ENCODE measurements at regions not wholly inside any gene's neighbourhood (a gene's known extent, or its start where the extent isn't known, plus 50 kb on each side); places are given as distances from the start of the nearest gene placed in this dataset.

DNA sequence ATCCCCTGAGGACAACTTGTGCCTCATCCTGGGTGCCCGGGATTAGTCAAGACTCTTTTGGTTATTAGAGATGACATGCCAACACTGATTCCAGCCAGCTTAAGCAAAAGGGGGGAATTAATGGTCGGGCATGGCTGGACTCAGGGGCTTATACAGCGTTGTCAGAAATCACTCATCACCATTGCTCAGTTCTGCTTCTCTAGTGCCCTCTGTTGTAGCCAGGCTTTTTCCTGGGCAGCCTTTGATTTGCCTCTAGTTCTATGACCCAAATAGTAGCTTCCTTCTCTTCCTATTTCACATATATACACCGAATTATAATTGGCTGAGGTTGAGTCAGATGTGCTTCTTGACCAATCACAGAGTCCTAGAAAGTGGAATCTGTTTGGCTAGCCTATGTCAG lies 192.0 kb upstream of the HABP2 start:
- TF ChIP-seq TAF1 (IDR thresholded peaks at IDR 0.05; ENCODE audit: borderline replicate concordance, insufficient read depth, low read length) (no peak), POLR2AphosphoS5 (IDR thresholded peaks at IDR 0.05; ENCODE audit: low read depth, low read length) (no peak)
- TF ChIP-seq, protein P1, sequence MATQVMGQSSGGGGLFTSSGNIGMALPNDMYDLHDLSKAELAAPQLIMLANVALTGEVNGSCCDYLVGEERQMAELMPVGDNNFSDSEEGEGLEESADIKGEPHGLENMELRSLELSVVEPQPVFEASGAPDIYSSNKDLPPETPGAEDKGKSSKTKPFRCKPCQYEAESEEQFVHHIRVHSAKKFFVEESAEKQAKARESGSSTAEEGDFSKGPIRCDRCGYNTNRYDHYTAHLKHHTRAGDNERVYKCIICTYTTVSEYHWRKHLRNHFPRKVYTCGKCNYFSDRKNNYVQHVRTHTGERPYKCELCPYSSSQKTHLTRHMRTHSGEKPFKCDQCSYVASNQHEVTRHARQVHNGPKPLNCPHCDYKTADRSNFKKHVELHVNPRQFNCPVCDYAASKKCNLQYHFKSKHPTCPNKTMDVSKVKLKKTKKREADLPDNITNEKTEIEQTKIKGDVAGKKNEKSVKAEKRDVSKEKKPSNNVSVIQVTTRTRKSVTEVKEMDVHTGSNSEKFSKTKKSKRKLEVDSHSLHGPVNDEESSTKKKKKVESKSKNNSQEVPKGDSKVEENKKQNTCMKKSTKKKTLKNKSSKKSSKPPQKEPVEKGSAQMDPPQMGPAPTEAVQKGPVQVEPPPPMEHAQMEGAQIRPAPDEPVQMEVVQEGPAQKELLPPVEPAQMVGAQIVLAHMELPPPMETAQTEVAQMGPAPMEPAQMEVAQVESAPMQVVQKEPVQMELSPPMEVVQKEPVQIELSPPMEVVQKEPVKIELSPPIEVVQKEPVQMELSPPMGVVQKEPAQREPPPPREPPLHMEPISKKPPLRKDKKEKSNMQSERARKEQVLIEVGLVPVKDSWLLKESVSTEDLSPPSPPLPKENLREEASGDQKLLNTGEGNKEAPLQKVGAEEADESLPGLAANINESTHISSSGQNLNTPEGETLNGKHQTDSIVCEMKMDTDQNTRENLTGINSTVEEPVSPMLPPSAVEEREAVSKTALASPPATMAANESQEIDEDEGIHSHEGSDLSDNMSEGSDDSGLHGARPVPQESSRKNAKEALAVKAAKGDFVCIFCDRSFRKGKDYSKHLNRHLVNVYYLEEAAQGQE (IDR thresholded peaks at IDR 0.05; ENCODE audit: insufficient read depth in 1 of 2, low read depth in 2 of 2, low read length in 2 of 2), result no peak

Measured in PFSK-1 (cell line).